ENCODE measurements at regions not wholly inside any gene's neighbourhood (a gene's known extent, or its start where the extent isn't known, plus 50 kb on each side); places are given as distances from the start of the nearest gene placed in this dataset.

- TF ChIP-seq, protein P1, sequence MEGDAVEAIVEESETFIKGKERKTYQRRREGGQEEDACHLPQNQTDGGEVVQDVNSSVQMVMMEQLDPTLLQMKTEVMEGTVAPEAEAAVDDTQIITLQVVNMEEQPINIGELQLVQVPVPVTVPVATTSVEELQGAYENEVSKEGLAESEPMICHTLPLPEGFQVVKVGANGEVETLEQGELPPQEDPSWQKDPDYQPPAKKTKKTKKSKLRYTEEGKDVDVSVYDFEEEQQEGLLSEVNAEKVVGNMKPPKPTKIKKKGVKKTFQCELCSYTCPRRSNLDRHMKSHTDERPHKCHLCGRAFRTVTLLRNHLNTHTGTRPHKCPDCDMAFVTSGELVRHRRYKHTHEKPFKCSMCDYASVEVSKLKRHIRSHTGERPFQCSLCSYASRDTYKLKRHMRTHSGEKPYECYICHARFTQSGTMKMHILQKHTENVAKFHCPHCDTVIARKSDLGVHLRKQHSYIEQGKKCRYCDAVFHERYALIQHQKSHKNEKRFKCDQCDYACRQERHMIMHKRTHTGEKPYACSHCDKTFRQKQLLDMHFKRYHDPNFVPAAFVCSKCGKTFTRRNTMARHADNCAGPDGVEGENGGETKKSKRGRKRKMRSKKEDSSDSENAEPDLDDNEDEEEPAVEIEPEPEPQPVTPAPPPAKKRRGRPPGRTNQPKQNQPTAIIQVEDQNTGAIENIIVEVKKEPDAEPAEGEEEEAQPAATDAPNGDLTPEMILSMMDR (IDR thresholded peaks at IDR 0.05), result no peak
- TF ChIP-seq POLR2A (IDR thresholded peaks at IDR 0.05), result no peak
Observed at GRCh38 chr6:122042380-122042779, 357.1 kb upstream of the HSF2 start.

All from stomach (tissue), 4 donors.